CD14-positive monocyte (primary cell): ENCODE measurements at regions not wholly inside any gene's neighbourhood (a gene's known extent, or its start where the extent isn't known, plus 50 kb on each side); places are given as distances from the start of the nearest gene placed in this dataset.

Experiments
- DNase-seq, 3 donors: peaks; one replicate each; pipeline ENCODE4 v3.0.0-alpha.2; 2011 to 2022
- H2AFZ ChIP-seq: 2 replicates; pipeline ENCODE4 v1.6.0; 2012; ENCODE audit warnings: mild to moderate bottlenecking, low read depth, low read length, inconsistent platforms; ENCODE audit not compliant: insufficient read depth, poor library complexity, severe bottlenecking
- H3K27ac ChIP-seq, 2 donors: 1 replicate in 1 of 2; 2 replicates in 1 of 2; pipeline ENCODE4 v1.5.1; 2012 to 2013; ENCODE audit warnings: low read length in 2 of 2, control low read depth in 1 of 2, inconsistent platforms in 1 of 2, low read depth in 1 of 2, mild to moderate bottlenecking in 1 of 2
- H3K27me3 ChIP-seq, 2 donors: one replicate each; pipeline versions ENCODE4 v1.6.0 to v1.6.1; 2011 to 2013; ENCODE audit warnings: low read length in 2 of 2; ENCODE audit not compliant: control insufficient read depth in 2 of 2, insufficient read depth in 2 of 2
- H3K36me3 ChIP-seq, 2 donors: replicated peaks in 1 of 2; 1 replicate in 1 of 2; 2 replicates in 1 of 2; pipeline versions ENCODE4 v1.5.1 to v1.6.1; 2012 to 2013; ENCODE audit warnings: low read length in 2 of 2, control low read depth in 1 of 2, inconsistent platforms in 1 of 2, mild to moderate bottlenecking in 1 of 2; ENCODE audit not compliant: insufficient read depth in 2 of 2, control insufficient read depth in 1 of 2
- H3K4me1 ChIP-seq, 2 donors: 1 replicate in 1 of 2; 2 replicates in 1 of 2; pipeline versions ENCODE4 v1.5.1 to v1.6.1; 2012 to 2013; ENCODE audit warnings: low read length in 2 of 2, control low read depth in 1 of 2, inconsistent platforms in 1 of 2, mild to moderate bottlenecking in 1 of 2, moderate library complexity in 1 of 2; ENCODE audit not compliant: insufficient read depth in 2 of 2, control insufficient read depth in 1 of 2
- H3K4me2 ChIP-seq: replicated peaks from 2 replicates; pipeline ENCODE3; 2012; ENCODE audit warnings: low read length, moderate library complexity, mild to moderate bottlenecking; ENCODE audit not compliant: poor library complexity, severe bottlenecking; ENCODE audit errors: extremely low read depth
- H3K4me3 ChIP-seq, 3 experiments: fragments of 200-600 bp in 1 of 3; sonication (generic) in 1 of 3; replicated peaks in 1 of 3; 1 replicate in 2 of 3; 2 replicates in 1 of 3; pipeline ENCODE4 v1.5.1; 2011 to 2013; ENCODE audit warnings: low read length in 3 of 3, mild to moderate bottlenecking in 3 of 3, control low read depth in 2 of 3, low read depth in 2 of 3, inconsistent platforms in 1 of 3, moderate library complexity in 1 of 3
- H3K79me2 ChIP-seq: 2 replicates; pipeline ENCODE4 v1.6.0; 2012; ENCODE audit warnings: mild to moderate bottlenecking, control low read depth, inconsistent platforms, low read length, moderate library complexity; ENCODE audit not compliant: insufficient read depth
- H3K9ac ChIP-seq: 2 replicates; pipeline ENCODE4 v1.6.0; 2017; ENCODE audit warnings: low read length, mild to moderate bottlenecking; ENCODE audit not compliant: insufficient read depth, poor library complexity, severe bottlenecking
- H3K9me3 ChIP-seq, 2 donors: replicated peaks in 1 of 2; 1 replicate in 1 of 2; 2 replicates in 1 of 2; pipeline versions ENCODE4 v1.5.1 to v1.6.1; 2012 to 2013; ENCODE audit warnings: low read length in 2 of 2, control low read depth in 1 of 2; ENCODE audit not compliant: control insufficient read depth in 1 of 2, insufficient read depth in 1 of 2
- H4K20me1 ChIP-seq: 2 replicates; pipeline ENCODE4 v1.6.0; 2012; ENCODE audit warnings: mild to moderate bottlenecking, low read length, control low read depth, moderate library complexity; ENCODE audit not compliant: insufficient read depth
- H3K27ac Mint-ChIP-seq, 7 donors: one replicate each; pipeline ENCODE4 v1.8.0; 2020; ENCODE audit warnings: mild to moderate bottlenecking in 7 of 7, mixed read lengths in 7 of 7, moderate library complexity in 6 of 7, inconsistent platforms in 2 of 7
- H3K27me3 Mint-ChIP-seq, 3 donors: one replicate each; pipeline ENCODE4 v1.8.0; 2021 to 2022; ENCODE audit warnings: low read depth in 3 of 3, mild to moderate bottlenecking in 3 of 3, mixed read lengths in 3 of 3, moderate library complexity in 3 of 3, inconsistent platforms in 1 of 3
- H3K36me3 Mint-ChIP-seq, 2 donors: one replicate each; pipeline ENCODE4 v1.8.0; 2020; ENCODE audit warnings: mixed read lengths in 2 of 2, inconsistent platforms in 1 of 2, mild to moderate bottlenecking in 1 of 2
- H3K4me1 Mint-ChIP-seq: one replicate; pipeline ENCODE4 v1.8.0; 2020; ENCODE audit warnings: mild to moderate bottlenecking, mixed read lengths
- H3K4me3 Mint-ChIP-seq, 2 donors: one replicate each; pipeline ENCODE4 v1.8.0; 2020; ENCODE audit warnings: mild to moderate bottlenecking in 2 of 2, mixed read lengths in 2 of 2, moderate library complexity in 1 of 2
- H3K9me3 Mint-ChIP-seq, 7 donors: one replicate each; pipeline ENCODE4 v1.8.0; 2020 to 2022; ENCODE audit warnings: mixed read lengths in 7 of 7, mild to moderate bottlenecking in 6 of 7, moderate library complexity in 6 of 7, inconsistent platforms in 2 of 7
- WGBS: methylation state at CpG from one replicate; pipeline ENCODE4 v1.1.5; 2013; ENCODE audit warnings: missing lambda C conversion rate; ENCODE audit not compliant: insufficient coverage; 5-methylcytosine and 5-hydroxymethylcytosine counted together
- intact Hi-C, 2 donors: fragments of 100-400 bp; cut with micrococcal nuclease; formaldehyde crosslinking; loops; one replicate each; pipeline versions ENCODE4 v1.15.0 to v1.15.1; 2023
- TF ChIP-seq, protein P1 (sequence below): fragments of 200-600 bp; IDR thresholded peaks from one replicate; pipeline ENCODE4 v1.8.0; 2022; ENCODE audit warnings: antibody characterized with exemption, mild to moderate bottlenecking

DNA sequence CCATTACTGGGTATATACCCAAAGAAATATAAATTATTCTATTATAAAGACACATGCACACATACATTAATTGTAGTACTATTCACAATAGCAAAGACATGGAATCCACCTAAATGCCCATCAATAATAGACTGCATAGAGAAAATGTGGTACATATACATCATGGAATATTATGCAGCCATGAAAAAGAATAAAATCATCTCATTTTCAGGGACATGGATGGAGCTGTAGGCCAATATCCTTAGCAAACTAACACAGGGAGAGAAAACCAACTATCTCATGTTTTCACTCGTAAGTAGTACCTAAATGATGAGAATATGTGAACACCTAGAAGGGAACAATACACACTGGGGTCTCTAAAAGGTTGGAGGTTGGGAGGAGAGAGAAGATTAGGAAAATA is 86.0 kb upstream of the GALNTL6 start:
- Mint-ChIP-seq H3K4me3 (no peak overlapping the region), H3K9me3 (peaks cover 3 to 11% (median 8%) of the 10 kb centered on the region in 7 donors), H3K27me3 (peaks cover 0 to 2% (median 0%) of the 10 kb centered on the region in 3 donors), H3K27ac (no peak overlapping the region), H3K36me3 (no peaks in the 10 kb centered on the region), H3K4me1 (no peaks in the 10 kb centered on the region)
- Histone ChIP-seq H3K4me2 (no peak overlapping the region), H3K27me3 (no peaks in the 10 kb centered on the region), H4K20me1 (no peaks in the 10 kb centered on the region), H3K9me3 (peaks cover 10 to 12% of the 10 kb centered on the region in 2 donors), H3K4me3 (no peak overlapping the region), H3K79me2 (no peaks in the 10 kb centered on the region), H2AFZ (no peak overlapping the region), H3K4me1 (no peaks in the 10 kb centered on the region), H3K36me3 (no peaks in the 10 kb centered on the region), H3K27ac (no peak overlapping the region), H3K9ac (no peak overlapping the region)
- intact Hi-C loops, result no loop called here
- TF ChIP-seq, protein P1, sequence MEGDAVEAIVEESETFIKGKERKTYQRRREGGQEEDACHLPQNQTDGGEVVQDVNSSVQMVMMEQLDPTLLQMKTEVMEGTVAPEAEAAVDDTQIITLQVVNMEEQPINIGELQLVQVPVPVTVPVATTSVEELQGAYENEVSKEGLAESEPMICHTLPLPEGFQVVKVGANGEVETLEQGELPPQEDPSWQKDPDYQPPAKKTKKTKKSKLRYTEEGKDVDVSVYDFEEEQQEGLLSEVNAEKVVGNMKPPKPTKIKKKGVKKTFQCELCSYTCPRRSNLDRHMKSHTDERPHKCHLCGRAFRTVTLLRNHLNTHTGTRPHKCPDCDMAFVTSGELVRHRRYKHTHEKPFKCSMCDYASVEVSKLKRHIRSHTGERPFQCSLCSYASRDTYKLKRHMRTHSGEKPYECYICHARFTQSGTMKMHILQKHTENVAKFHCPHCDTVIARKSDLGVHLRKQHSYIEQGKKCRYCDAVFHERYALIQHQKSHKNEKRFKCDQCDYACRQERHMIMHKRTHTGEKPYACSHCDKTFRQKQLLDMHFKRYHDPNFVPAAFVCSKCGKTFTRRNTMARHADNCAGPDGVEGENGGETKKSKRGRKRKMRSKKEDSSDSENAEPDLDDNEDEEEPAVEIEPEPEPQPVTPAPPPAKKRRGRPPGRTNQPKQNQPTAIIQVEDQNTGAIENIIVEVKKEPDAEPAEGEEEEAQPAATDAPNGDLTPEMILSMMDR, result no peak
- no CpG with 5 or more reads among the region's 1 CpG for WGBS
- DNase-seq, result no peak

DNA sequence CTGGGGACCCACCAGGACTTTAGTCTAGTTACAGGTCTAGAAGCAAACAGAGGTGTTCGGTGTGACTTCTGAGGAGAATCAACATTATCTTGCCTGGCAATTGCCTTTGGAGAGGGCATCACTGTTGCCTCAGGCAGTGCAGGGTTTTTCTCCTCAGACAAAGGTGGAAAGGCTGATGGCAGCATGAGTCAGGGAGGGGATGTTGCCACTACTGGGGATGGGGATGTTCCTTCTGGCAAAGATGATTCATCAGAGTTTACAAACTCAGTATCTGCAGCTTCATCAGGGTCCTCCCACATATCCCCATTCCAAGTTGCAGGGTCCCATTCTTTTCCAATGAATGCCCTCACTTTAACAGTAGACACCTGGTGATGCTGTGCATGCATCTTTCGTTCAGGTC is 91.3 kb upstream of the GALNTL6 start:
- H3K4me1 ChIP-seq, result no peaks in the 10 kb centered on the region
- H3K27me3 Mint-ChIP-seq, result peaks cover 0 to 2% (median 0%) of the 10 kb centered on the region in 3 donors
- H3K36me3 Mint-ChIP-seq, result no peaks in the 10 kb centered on the region
- no peak overlapping the region for H2AFZ ChIP-seq
- H3K4me3 ChIP-seq, result no peak overlapping the region
- H3K9me3 Mint-ChIP-seq, result peaks cover 5 to 18% (median 11%) of the 10 kb centered on the region in 7 donors
- peaks cover 0 to 17% of the 10 kb centered on the region in 2 donors for H3K9me3 ChIP-seq
- H3K4me3 Mint-ChIP-seq, result no peak overlapping the region
- no peaks in the 10 kb centered on the region for H4K20me1 ChIP-seq
- H3K27ac Mint-ChIP-seq, result no peak overlapping the region
- H3K79me2 ChIP-seq, result no peaks in the 10 kb centered on the region
- H3K27ac ChIP-seq, result no peak overlapping the region
- intact Hi-C loops, result no loop called here
- H3K4me1 Mint-ChIP-seq, result no peaks in the 10 kb centered on the region
- H3K4me2 ChIP-seq, result no peak overlapping the region
- no peak for DNase-seq
- H3K36me3 ChIP-seq, result no peaks in the 10 kb centered on the region
- 90% methylated on average over 2 of the region's 2 CpGs for WGBS
- TF ChIP-seq, protein P1, result no peak
- no peaks in the 10 kb centered on the region for H3K27me3 ChIP-seq
- H3K9ac ChIP-seq, result no peak overlapping the region
